ENCODE measurements at regions not wholly inside any gene's neighbourhood (a gene's known extent, or its start where the extent isn't known, plus 50 kb on each side); places are given as distances from the start of the nearest gene placed in this dataset.
"Not testable (repeated sequence)": the region's sequence is repeated elsewhere in the genome, so short reads cannot be mapped to it uniquely, and the experiment has no call there.

DNA sequence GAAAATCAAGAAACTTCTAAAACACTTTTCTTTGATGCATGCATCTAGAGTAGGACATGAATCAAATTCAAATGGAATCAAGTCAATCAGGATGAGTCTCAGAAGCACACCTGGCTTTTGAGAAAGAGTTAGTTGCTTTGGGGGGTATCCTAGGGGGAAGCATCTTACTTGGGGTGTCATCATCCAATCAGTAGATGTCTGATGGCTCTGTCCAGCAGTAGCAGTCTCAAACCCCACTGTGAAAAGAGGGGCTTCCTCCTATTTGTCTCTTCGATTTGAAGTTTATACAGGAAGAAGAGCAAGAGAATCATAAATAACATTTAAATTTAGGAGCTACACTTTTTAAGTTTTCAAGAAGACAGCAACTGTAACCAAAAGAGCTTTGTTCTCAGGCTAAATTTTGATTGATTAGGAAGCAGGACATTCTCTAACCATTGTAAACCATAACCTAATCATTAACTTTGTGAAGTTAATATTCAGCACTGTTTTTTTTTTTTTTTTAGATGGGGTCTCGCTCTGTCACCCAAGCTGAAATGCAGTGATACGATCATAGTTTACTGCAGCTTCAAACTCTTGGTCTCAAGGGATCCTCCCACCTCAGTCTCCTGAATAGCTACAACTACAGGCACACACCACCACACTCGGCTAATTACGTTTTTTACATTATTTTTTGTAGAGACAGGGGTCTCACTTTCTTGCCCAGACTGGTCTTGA is 614.7 kb downstream of the CSNK1G3 start:
- ChIA-PET CTCF (no interaction called here), POLR2A (no interaction called here)
- Mint-ChIP-seq H3K27me3 (ENCODE audit: low read depth) (no peaks in the 10 kb centered on the region), H3K4me1 (ENCODE audit: low read depth) (no peaks in the 10 kb centered on the region), H3K4me3 (no peak overlapping the region), H3K9me3 (ENCODE audit: insufficient read depth) (peaks cover 5% of the 10 kb centered on the region), H3K36me3 (ENCODE audit: low read depth) (no peaks in the 10 kb centered on the region), H3K27ac (no peak overlapping the region)
- ATAC-seq (no peak), DNase-seq (no peak)

- POLR2A ChIA-PET, result no interaction called here
Observed at GRCh38 chr5:124124711-124125229, 612.8 kb downstream of the CSNK1G3 start.

DNA sequence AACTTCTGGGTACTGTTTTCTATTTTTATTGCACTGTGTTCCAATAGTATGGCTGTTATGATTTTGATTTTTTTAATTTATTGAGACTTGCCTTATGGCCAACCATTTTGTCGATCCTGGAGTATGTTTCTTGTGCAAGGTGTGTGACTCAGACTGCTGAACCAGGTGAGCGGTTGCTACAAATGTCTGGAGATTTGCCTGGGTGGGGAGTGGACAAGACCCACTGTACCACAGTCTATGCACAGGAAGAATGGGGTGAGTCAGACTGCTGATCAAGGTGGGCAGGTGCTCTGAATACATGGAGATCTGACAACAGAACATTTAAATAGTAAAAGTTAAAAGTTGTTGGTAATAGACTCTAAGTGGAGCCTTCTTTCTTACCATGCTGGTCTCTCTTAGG is 609.2 kb downstream of the CSNK1G3 start:
- Mint-ChIP-seq H3K4me1 (ENCODE audit: low read depth) (no peaks in the 10 kb centered on the region), H3K36me3 (ENCODE audit: low read depth) (no peaks in the 10 kb centered on the region), H3K27me3 (ENCODE audit: low read depth) (no peaks in the 10 kb centered on the region), H3K4me3 (no peak overlapping the region), H3K9me3 (ENCODE audit: insufficient read depth) (no peaks in the 10 kb centered on the region), H3K27ac (no peak overlapping the region)
- ChIA-PET POLR2A (no interaction called here), CTCF (no interaction called here)
- no peak for DNase-seq
- no peak for ATAC-seq

More at GRCh38 chr5:124124711-124125229, 612.8 kb downstream of the CSNK1G3 start:
- no peak overlapping the region for H3K27ac Mint-ChIP-seq
- DNase-seq (no peak), ATAC-seq (no peak)
- H3K4me3 Mint-ChIP-seq, result no peak overlapping the region
- H3K9me3 Mint-ChIP-seq (ENCODE audit: insufficient read depth), result peaks cover 5% of the 10 kb centered on the region
- CTCF ChIA-PET, result no interaction called here
- H3K27me3 Mint-ChIP-seq (ENCODE audit: low read depth), result no peaks in the 10 kb centered on the region
- no peaks in the 10 kb centered on the region for H3K4me1 Mint-ChIP-seq (ENCODE audit: low read depth)
- H3K36me3 Mint-ChIP-seq (ENCODE audit: low read depth), result no peaks in the 10 kb centered on the region

- Mint-ChIP-seq H3K36me3 (ENCODE audit: low read depth) (no peaks in the 10 kb centered on the region), H3K4me1 (ENCODE audit: low read depth) (no peaks in the 10 kb centered on the region), H3K4me3 (no peak overlapping the region), H3K9me3 (ENCODE audit: insufficient read depth) (no peaks in the 10 kb centered on the region), H3K27me3 (ENCODE audit: low read depth) (no peaks in the 10 kb centered on the region), H3K27ac (no peak overlapping the region)
- no peak for ATAC-seq
- POLR2A ChIA-PET, result no interaction called here
- DNase-seq, result no peak
- CTCF ChIA-PET, result no interaction called here
Observed at GRCh38 chr5:124114911-124115310, 602.9 kb downstream of the CSNK1G3 start.

DNA sequence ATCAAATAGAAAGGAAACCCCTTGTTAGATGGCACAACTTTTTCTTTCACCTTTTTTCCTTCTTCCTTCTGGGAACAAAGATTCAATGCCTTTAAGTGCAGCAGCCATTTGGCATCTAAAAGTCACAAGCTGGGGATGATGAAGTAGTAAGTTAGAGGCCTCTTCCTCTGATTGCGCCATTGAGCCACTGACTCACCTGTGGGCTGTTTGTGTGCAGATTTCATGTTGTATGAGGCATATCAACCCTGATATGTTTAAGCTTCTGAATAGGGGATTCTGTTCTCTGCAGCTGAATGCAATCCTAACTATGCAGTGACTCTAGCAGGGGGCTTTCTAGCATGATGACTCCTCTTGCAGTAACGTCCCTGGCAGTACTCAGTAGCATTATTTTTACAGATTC is 599.9 kb downstream of the CSNK1G3 start:
- Mint-ChIP-seq H3K27me3 (ENCODE audit: low read depth) (no peaks in the 10 kb centered on the region), H3K4me1 (ENCODE audit: low read depth) (no peaks in the 10 kb centered on the region), H3K9me3 (ENCODE audit: insufficient read depth) (no peaks in the 10 kb centered on the region), H3K4me3 (no peak overlapping the region), H3K27ac (no peak overlapping the region), H3K36me3 (ENCODE audit: low read depth) (no peaks in the 10 kb centered on the region)
- ChIA-PET POLR2A (no interaction called here), CTCF (no interaction called here)
- ATAC-seq, result no peak
- no peak for DNase-seq

- no peak for DNase-seq
- POLR2A ChIA-PET, result no interaction called here
- CTCF ChIA-PET, result no interaction called here
- no peak overlapping the region for H3K27ac Mint-ChIP-seq
- H3K9me3 Mint-ChIP-seq (ENCODE audit: insufficient read depth), result no peaks in the 10 kb centered on the region
- H3K27me3 Mint-ChIP-seq (ENCODE audit: low read depth), result no peaks in the 10 kb centered on the region
- ATAC-seq, result no peak
- no peaks in the 10 kb centered on the region for H3K36me3 Mint-ChIP-seq (ENCODE audit: low read depth)
- H3K4me1 Mint-ChIP-seq (ENCODE audit: low read depth), result no peaks in the 10 kb centered on the region
- H3K4me3 Mint-ChIP-seq, result no peak overlapping the region
Observed at GRCh38 chr5:124110942-124111341, 599.0 kb downstream of the CSNK1G3 start.

- H3K9me3 Mint-ChIP-seq (ENCODE audit: insufficient read depth), result no peaks in the 10 kb centered on the region
- no peak overlapping the region for H3K4me3 Mint-ChIP-seq
- ChIA-PET POLR2A (no interaction called here), CTCF (no interaction called here)
- H3K27me3 Mint-ChIP-seq (ENCODE audit: low read depth), result no peaks in the 10 kb centered on the region
- H3K36me3 Mint-ChIP-seq (ENCODE audit: low read depth), result no peaks in the 10 kb centered on the region
- no peak overlapping the region for H3K27ac Mint-ChIP-seq
- ATAC-seq (no peak), DNase-seq (no peak)
- no peaks in the 10 kb centered on the region for H3K4me1 Mint-ChIP-seq (ENCODE audit: low read depth)
Observed at GRCh38 chr5:124105326-124105725, 593.3 kb downstream of the CSNK1G3 start.

DNA sequence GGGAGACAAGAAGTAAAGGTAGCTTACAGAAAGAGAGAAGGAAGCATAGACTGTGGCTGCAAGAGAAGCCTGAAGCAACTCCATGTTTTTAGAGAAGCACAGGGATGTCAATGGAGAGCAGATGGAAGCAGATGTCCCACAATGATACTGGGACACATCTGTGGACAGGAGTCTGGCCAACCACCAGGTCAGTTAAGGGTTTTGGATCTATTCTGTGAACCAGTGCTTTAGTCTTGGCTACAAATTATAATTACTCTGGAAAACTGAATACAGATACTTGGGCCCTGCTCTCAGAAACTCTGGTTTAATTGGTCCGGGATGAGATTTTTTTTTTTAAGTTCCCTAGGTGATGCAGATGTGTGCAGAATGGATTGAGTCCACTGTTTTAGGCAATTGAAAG is 592.8 kb downstream of the CSNK1G3 start:
- no peak for ATAC-seq
- Mint-ChIP-seq H3K27ac (no peak overlapping the region), H3K36me3 (ENCODE audit: low read depth) (no peaks in the 10 kb centered on the region), H3K4me1 (ENCODE audit: low read depth) (no peaks in the 10 kb centered on the region), H3K9me3 (ENCODE audit: insufficient read depth) (no peaks in the 10 kb centered on the region), H3K27me3 (ENCODE audit: low read depth) (no peaks in the 10 kb centered on the region), H3K4me3 (no peak overlapping the region)
- DNase-seq, result no peak
- POLR2A ChIA-PET, result no interaction called here
- CTCF ChIA-PET, result no interaction called here

- Mint-ChIP-seq H3K4me3 (no peak overlapping the region), H3K9me3 (ENCODE audit: insufficient read depth) (no peaks in the 10 kb centered on the region), H3K27me3 (ENCODE audit: low read depth) (no peaks in the 10 kb centered on the region), H3K27ac (no peak overlapping the region), H3K36me3 (ENCODE audit: low read depth) (no peaks in the 10 kb centered on the region), H3K4me1 (ENCODE audit: low read depth) (no peaks in the 10 kb centered on the region)
- ATAC-seq, result no peak
- no peak for DNase-seq
- CTCF ChIA-PET, result no interaction called here
- POLR2A ChIA-PET, result no interaction called here
Observed at GRCh38 chr5:124104344-124104743, 592.4 kb downstream of the CSNK1G3 start.

DNA sequence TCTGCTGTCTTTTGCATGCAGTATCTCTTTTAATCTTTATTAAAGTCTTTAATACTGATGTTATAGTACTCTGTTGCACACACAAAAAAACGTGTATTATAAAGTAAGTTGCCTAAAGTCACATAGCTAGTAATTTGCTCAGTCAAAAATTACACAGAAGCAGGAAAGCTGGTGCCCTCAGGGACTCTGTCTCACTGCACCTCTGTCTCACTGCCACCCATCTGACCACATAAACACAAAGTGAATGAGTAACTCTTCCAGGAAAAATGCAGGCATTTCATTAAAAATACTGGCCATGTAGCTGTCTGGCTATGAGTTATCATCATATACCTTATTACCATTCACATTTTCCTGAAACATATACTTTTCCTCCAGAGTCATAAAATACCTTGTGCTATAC is 591.7 kb downstream of the CSNK1G3 start:
- Mint-ChIP-seq H3K36me3 (ENCODE audit: low read depth) (no peaks in the 10 kb centered on the region), H3K9me3 (ENCODE audit: insufficient read depth) (no peaks in the 10 kb centered on the region), H3K27ac (no peak overlapping the region), H3K4me1 (ENCODE audit: low read depth) (no peaks in the 10 kb centered on the region), H3K4me3 (no peak overlapping the region), H3K27me3 (ENCODE audit: low read depth) (no peaks in the 10 kb centered on the region)
- no peak for ATAC-seq
- CTCF ChIA-PET, result no interaction called here
- DNase-seq, result no peak
- POLR2A ChIA-PET, result no interaction called here

- POLR2A ChIA-PET, result not testable (repeated sequence)
Observed at GRCh38 chr5:124103056-124103455, 591.1 kb downstream of the CSNK1G3 start.

GRCh38 chr5:124102486-124102885 is 590.5 kb downstream of the CSNK1G3 start:
- ChIA-PET POLR2A (no interaction called here), CTCF (no interaction called here)
- H3K27ac Mint-ChIP-seq, result no peak overlapping the region
- no peaks in the 10 kb centered on the region for H3K9me3 Mint-ChIP-seq (ENCODE audit: insufficient read depth)
- ATAC-seq (no peak), DNase-seq (no peak)
- no peaks in the 10 kb centered on the region for H3K4me1 Mint-ChIP-seq (ENCODE audit: low read depth)
- no peaks in the 10 kb centered on the region for H3K36me3 Mint-ChIP-seq (ENCODE audit: low read depth)
- H3K4me3 Mint-ChIP-seq, result no peak overlapping the region
- H3K27me3 Mint-ChIP-seq (ENCODE audit: low read depth), result no peaks in the 10 kb centered on the region

More at GRCh38 chr5:124103056-124103455, 591.1 kb downstream of the CSNK1G3 start:
- H3K4me3 Mint-ChIP-seq; DNase-seq; H3K4me1 Mint-ChIP-seq (ENCODE audit: low read depth); H3K36me3 Mint-ChIP-seq (ENCODE audit: low read depth); H3K27me3 Mint-ChIP-seq (ENCODE audit: low read depth); H3K9me3 Mint-ChIP-seq (ENCODE audit: insufficient read depth); H3K27ac Mint-ChIP-seq; ATAC-seq; CTCF ChIA-PET: not testable (repeated sequence)

DNA sequence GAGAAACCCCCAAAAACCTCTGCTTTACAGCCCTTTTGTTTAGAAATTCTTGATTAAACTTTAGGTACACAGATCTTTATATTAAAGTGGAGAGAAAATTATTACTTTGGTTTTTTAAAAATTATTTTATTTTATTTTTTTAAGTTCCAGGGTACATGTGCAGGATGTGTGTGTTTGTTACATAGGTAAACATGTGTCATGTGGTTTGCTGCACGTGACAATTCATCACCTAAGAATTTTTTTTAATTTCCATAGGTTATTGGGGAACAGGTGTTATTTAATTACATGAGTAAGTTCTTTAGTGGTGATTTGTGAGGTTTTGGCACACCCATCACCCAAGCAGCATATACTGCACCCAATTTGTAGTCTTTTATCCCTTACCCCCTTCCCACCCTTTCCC is 581.7 kb downstream of the CSNK1G3 start:
- POLR2A ChIA-PET, result no interaction called here
- no peaks in the 10 kb centered on the region for H3K27me3 Mint-ChIP-seq (ENCODE audit: low read depth)
- DNase-seq (no peak), ATAC-seq (no peak)
- no peaks in the 10 kb centered on the region for H3K4me1 Mint-ChIP-seq (ENCODE audit: low read depth)
- H3K27ac Mint-ChIP-seq, result no peak overlapping the region
- no peak overlapping the region for H3K4me3 Mint-ChIP-seq
- no peaks in the 10 kb centered on the region for H3K36me3 Mint-ChIP-seq (ENCODE audit: low read depth)
- CTCF ChIA-PET, result no interaction called here
- H3K9me3 Mint-ChIP-seq (ENCODE audit: insufficient read depth), result no peaks in the 10 kb centered on the region

Data from activated CD8-positive, alpha-beta T cell treated with anti-CD3 and anti-CD28 coated beads, Interleukin-2, amount 10 ng/mL, durations not matched to agents 7 days and 5 days (primary cell).